ENCODE measurements at regions not wholly inside any gene's neighbourhood (a gene's known extent, or its start where the extent isn't known, plus 50 kb on each side); places are given as distances from the start of the nearest gene placed in this dataset.

- TF ChIP-seq CTCF (IDR thresholded peaks at IDR 0.05) (no peak), POLR2AphosphoS5 (IDR thresholded peaks at IDR 0.05) (no peak), POLR2A (IDR thresholded peaks at IDR 0.05) (no peak)
Measured at GRCh38 chr12:107925125-107925524, 150.6 kb downstream of the ASCL4 start.
